Neural cell (in vitro differentiated cells): ENCODE measurements at regions not wholly inside any gene's neighbourhood (a gene's known extent, or its start where the extent isn't known, plus 50 kb on each side); places are given as distances from the start of the nearest gene placed in this dataset.

Experiments
- CTCF ChIP-seq: fragments of 450-650 bp; IDR thresholded peaks from 2 replicates; pipeline ENCODE4 v1.5.1; 2014; ENCODE audit warnings: antibody characterized with exemption, mild to moderate bottlenecking, moderate library complexity; ENCODE audit not compliant: poor library complexity, severe bottlenecking
- EP300 ChIP-seq: fragments of 450-650 bp; conservative IDR thresholded peaks from 2 replicates; pipeline ENCODE4 v1.6.1; 2014; ENCODE audit warnings: antibody characterized with exemption, mild to moderate bottlenecking, moderate library complexity; ENCODE audit not compliant: poor library complexity, severe bottlenecking
- EZH2 ChIP-seq: fragments of 200-600, 300-800 bp; shearing (Covaris generic), sonication (generic); IDR thresholded peaks from 2 replicates; pipeline ENCODE4 v1.6.1; 2014; ENCODE audit warnings: antibody characterized with exemption, low read length, borderline replicate concordance, mild to moderate bottlenecking; ENCODE audit not compliant: insufficient read depth, poor library complexity, severe bottlenecking

- TF ChIP-seq EP300 = no peak
- TF ChIP-seq CTCF = no peak
- no peak for TF ChIP-seq EZH2
Measured at GRCh38 chr14:35927727-35928126, 101.6 kb downstream of the BRMS1L start.
